ENCODE measurements at regions not wholly inside any gene's neighbourhood (a gene's known extent, or its start where the extent isn't known, plus 50 kb on each side); places are given as distances from the start of the nearest gene placed in this dataset.

GRCh38 chr22:44406341-44407170, 91.5 kb downstream of the RTL6 start:
- no peaks in the 10 kb centered on the region for H3K9me2 ChIP-seq (ENCODE audit: insufficient read depth, low read length)
- no peaks in the 10 kb centered on the region for H3K27me3 ChIP-seq (ENCODE audit: insufficient read depth, low read depth, low read length)
- no peak overlapping the region for H2AFZ ChIP-seq (ENCODE audit: low read depth, low read length)
- TF ChIP-seq, protein P1, sequence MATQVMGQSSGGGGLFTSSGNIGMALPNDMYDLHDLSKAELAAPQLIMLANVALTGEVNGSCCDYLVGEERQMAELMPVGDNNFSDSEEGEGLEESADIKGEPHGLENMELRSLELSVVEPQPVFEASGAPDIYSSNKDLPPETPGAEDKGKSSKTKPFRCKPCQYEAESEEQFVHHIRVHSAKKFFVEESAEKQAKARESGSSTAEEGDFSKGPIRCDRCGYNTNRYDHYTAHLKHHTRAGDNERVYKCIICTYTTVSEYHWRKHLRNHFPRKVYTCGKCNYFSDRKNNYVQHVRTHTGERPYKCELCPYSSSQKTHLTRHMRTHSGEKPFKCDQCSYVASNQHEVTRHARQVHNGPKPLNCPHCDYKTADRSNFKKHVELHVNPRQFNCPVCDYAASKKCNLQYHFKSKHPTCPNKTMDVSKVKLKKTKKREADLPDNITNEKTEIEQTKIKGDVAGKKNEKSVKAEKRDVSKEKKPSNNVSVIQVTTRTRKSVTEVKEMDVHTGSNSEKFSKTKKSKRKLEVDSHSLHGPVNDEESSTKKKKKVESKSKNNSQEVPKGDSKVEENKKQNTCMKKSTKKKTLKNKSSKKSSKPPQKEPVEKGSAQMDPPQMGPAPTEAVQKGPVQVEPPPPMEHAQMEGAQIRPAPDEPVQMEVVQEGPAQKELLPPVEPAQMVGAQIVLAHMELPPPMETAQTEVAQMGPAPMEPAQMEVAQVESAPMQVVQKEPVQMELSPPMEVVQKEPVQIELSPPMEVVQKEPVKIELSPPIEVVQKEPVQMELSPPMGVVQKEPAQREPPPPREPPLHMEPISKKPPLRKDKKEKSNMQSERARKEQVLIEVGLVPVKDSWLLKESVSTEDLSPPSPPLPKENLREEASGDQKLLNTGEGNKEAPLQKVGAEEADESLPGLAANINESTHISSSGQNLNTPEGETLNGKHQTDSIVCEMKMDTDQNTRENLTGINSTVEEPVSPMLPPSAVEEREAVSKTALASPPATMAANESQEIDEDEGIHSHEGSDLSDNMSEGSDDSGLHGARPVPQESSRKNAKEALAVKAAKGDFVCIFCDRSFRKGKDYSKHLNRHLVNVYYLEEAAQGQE (IDR thresholded peaks at IDR 0.05; ENCODE audit: borderline replicate concordance), result no peak
- no peak for TF ChIP-seq POLR2AphosphoS5 (IDR thresholded peaks at IDR 0.05)
- no peak for TF ChIP-seq EP300 (conservative IDR thresholded peaks at IDR 0.05; ENCODE audit: poor library complexity, severe bottlenecking)
- no peak for TF ChIP-seq RAD21 (conservative IDR thresholded peaks at IDR 0.05)
- no peak for TF ChIP-seq TAF1 (IDR thresholded peaks at IDR 0.05; ENCODE audit: low read depth)
- no peak for TF ChIP-seq EZH2 (IDR thresholded peaks at IDR 0.05; ENCODE audit: borderline replicate concordance, insufficient read depth, low read length, poor library complexity, severe bottlenecking)
- no peak for TF ChIP-seq MXI1 (conservative IDR thresholded peaks at IDR 0.05; ENCODE audit: poor library complexity, severe bottlenecking)
- TF ChIP-seq SMC3 (conservative IDR thresholded peaks at IDR 0.05; ENCODE audit: poor library complexity), result no peak
- TF ChIP-seq CTCF (IDR thresholded peaks at IDR 0.05; ENCODE audit: poor library complexity, severe bottlenecking), result no peak
- H3K79me2 ChIP-seq (replicated peaks; ENCODE audit: insufficient read depth, low read length), result no peaks in the 10 kb centered on the region
- H3K4me3 ChIP-seq (ENCODE audit: low read length), result no peak overlapping the region
- H3F3A ChIP-seq (ENCODE audit: insufficient read depth, low read length, poor library complexity, severe bottlenecking), result no peaks in the 10 kb centered on the region
- no peak overlapping the region for H3K4me2 ChIP-seq (ENCODE audit: low read length)
- H3K9ac ChIP-seq (ENCODE audit: low read length), result no peak overlapping the region
- H3K9me3 ChIP-seq (ENCODE audit: low read length), result no peaks in the 10 kb centered on the region
- no peaks in the 10 kb centered on the region for H4K20me1 ChIP-seq (ENCODE audit: insufficient read depth)
- no peaks in the 10 kb centered on the region for H3K36me3 ChIP-seq (ENCODE audit: insufficient read depth, low read length)
- no peak overlapping the region for H3K27ac ChIP-seq (ENCODE audit: low read length)

- Histone ChIP-seq H3K9me3 (ENCODE audit: low read length) (no peaks in the 10 kb centered on the region), H3K9ac (ENCODE audit: low read length) (no peak overlapping the region), H2AFZ (ENCODE audit: low read depth, low read length) (no peak overlapping the region), H3K36me3 (ENCODE audit: insufficient read depth, low read length) (no peaks in the 10 kb centered on the region), H4K20me1 (ENCODE audit: insufficient read depth) (no peaks in the 10 kb centered on the region), H3K4me2 (ENCODE audit: low read length) (no peak overlapping the region), H3K27me3 (ENCODE audit: insufficient read depth, low read depth, low read length) (no peaks in the 10 kb centered on the region), H3K27ac (ENCODE audit: low read length) (no peak overlapping the region), H3K4me3 (ENCODE audit: low read length) (no peak overlapping the region), H3K79me2 (replicated peaks; ENCODE audit: insufficient read depth, low read length) (no peaks in the 10 kb centered on the region), H3F3A (ENCODE audit: insufficient read depth, low read length, poor library complexity, severe bottlenecking) (no peaks in the 10 kb centered on the region), H3K9me2 (ENCODE audit: insufficient read depth, low read length) (no peaks in the 10 kb centered on the region)
- TF ChIP-seq POLR2AphosphoS5 (IDR thresholded peaks at IDR 0.05) (no peak), RAD21 (conservative IDR thresholded peaks at IDR 0.05) (no peak), EZH2 (IDR thresholded peaks at IDR 0.05; ENCODE audit: borderline replicate concordance, insufficient read depth, low read length, poor library complexity, severe bottlenecking) (no peak), MXI1 (conservative IDR thresholded peaks at IDR 0.05; ENCODE audit: poor library complexity, severe bottlenecking) (no peak)
Observed at GRCh38 chr22:44405661-44406060, 92.4 kb downstream of the RTL6 start.
